IgD-negative memory B cell (primary cell): ENCODE measurements at regions not wholly inside any gene's neighbourhood (a gene's known extent, or its start where the extent isn't known, plus 50 kb on each side); places are given as distances from the start of the nearest gene placed in this dataset.

Experiments used
- H3K27ac Mint-ChIP-seq, 3 donors: one replicate each; pipeline ENCODE4 v1.8.0; 2020 to 2022; ENCODE audit warnings: mild to moderate bottlenecking in 3 of 3, mixed read lengths in 3 of 3, moderate library complexity in 1 of 3
- H3K27me3 Mint-ChIP-seq: one replicate; pipeline ENCODE4 v1.8.0; 2021; ENCODE audit warnings: mixed read lengths
- H3K36me3 Mint-ChIP-seq: one replicate; pipeline ENCODE4 v1.8.0; 2020; ENCODE audit warnings: mild to moderate bottlenecking, mixed read lengths
- H3K4me1 Mint-ChIP-seq, 3 donors: one replicate each; pipeline ENCODE4 v1.8.0; 2020 to 2022; ENCODE audit warnings: mixed read lengths in 3 of 3, mild to moderate bottlenecking in 1 of 3
- H3K4me3 Mint-ChIP-seq, 4 donors: one replicate each; pipeline ENCODE4 v1.8.0; 2020 to 2022; ENCODE audit warnings: mild to moderate bottlenecking in 4 of 4, mixed read lengths in 4 of 4, moderate library complexity in 3 of 4
- H3K9me3 Mint-ChIP-seq, 3 donors: one replicate each; pipeline ENCODE4 v1.8.0; 2020 to 2021; ENCODE audit warnings: mixed read lengths in 3 of 3, mild to moderate bottlenecking in 1 of 3

GRCh38 chr13:22028831-22029230 lies 358.0 kb downstream of the FGF9 start:
- peaks cover 6% of the 10 kb centered on the region for H3K27me3 Mint-ChIP-seq
- peaks cover 2% of the 10 kb centered on the region for H3K36me3 Mint-ChIP-seq
- H3K4me3 Mint-ChIP-seq, result no peak overlapping the region
- no peaks in the 10 kb centered on the region for H3K4me1 Mint-ChIP-seq
- no peak overlapping the region for H3K27ac Mint-ChIP-seq
- no peaks in the 10 kb centered on the region for H3K9me3 Mint-ChIP-seq

- Mint-ChIP-seq H3K9me3 (no peaks in the 10 kb centered on the region), H3K27ac (no peak overlapping the region), H3K4me1 (no peaks in the 10 kb centered on the region), H3K4me3 (no peak overlapping the region), H3K36me3 (peaks cover 2% of the 10 kb centered on the region), H3K27me3 (peaks cover 6% of the 10 kb centered on the region)
Observed at GRCh38 chr13:22030321-22030720, 359.4 kb downstream of the FGF9 start.

GRCh38 chr13:22031702-22032286 lies 360.9 kb downstream of the FGF9 start:
- H3K36me3 Mint-ChIP-seq, result peaks cover 2% of the 10 kb centered on the region
- no peaks in the 10 kb centered on the region for H3K9me3 Mint-ChIP-seq
- no peak overlapping the region for H3K27ac Mint-ChIP-seq
- H3K4me1 Mint-ChIP-seq, result no peaks in the 10 kb centered on the region
- peaks cover 5% of the 10 kb centered on the region for H3K27me3 Mint-ChIP-seq
- no peak overlapping the region for H3K4me3 Mint-ChIP-seq

- Mint-ChIP-seq H3K36me3 (peaks cover 2% of the 10 kb centered on the region), H3K27ac (no peak overlapping the region), H3K27me3 (peaks cover 5% of the 10 kb centered on the region), H3K9me3 (no peaks in the 10 kb centered on the region), H3K4me3 (no peak overlapping the region), H3K4me1 (no peaks in the 10 kb centered on the region)
Observed at GRCh38 chr13:22032905-22033304, 362.0 kb downstream of the FGF9 start.

GRCh38 chr13:22039961-22040360 lies 369.1 kb downstream of the FGF9 start:
- Mint-ChIP-seq H3K27ac (no peak overlapping the region), H3K27me3 (no peaks in the 10 kb centered on the region), H3K4me3 (peak overlapping the region in 1 of 4 donors; percentile 36), H3K36me3 (no peaks in the 10 kb centered on the region), H3K9me3 (peaks cover 0 to 6% (median 3%) of the 10 kb centered on the region in 3 donors), H3K4me1 (peaks cover 0 to 1% (median 0%) of the 10 kb centered on the region in 3 donors)

- Mint-ChIP-seq H3K27ac (no peak overlapping the region), H3K9me3 (peaks cover 0 to 6% (median 3%) of the 10 kb centered on the region in 3 donors), H3K4me1 (peaks cover 0 to 1% (median 0%) of the 10 kb centered on the region in 3 donors), H3K4me3 (peak overlapping the region; percentile 4 to 93 (median 55)), H3K27me3 (peaks cover 2% of the 10 kb centered on the region), H3K36me3 (no peaks in the 10 kb centered on the region)
Observed at GRCh38 chr13:22040810-22041364, 370.0 kb downstream of the FGF9 start.

GRCh38 chr13:22041741-22042140 lies 370.9 kb downstream of the FGF9 start:
- Mint-ChIP-seq H3K4me1 (peaks cover 0 to 1% (median 0%) of the 10 kb centered on the region in 3 donors), H3K27ac (no peak overlapping the region), H3K4me3 (peak overlapping the region in 3 of 4 donors; percentile 3 to 93 (median 61)), H3K36me3 (no peaks in the 10 kb centered on the region), H3K27me3 (peaks cover 2% of the 10 kb centered on the region), H3K9me3 (peaks cover 0 to 6% (median 3%) of the 10 kb centered on the region in 3 donors)

GRCh38 chr13:22047082-22047784 lies 376.4 kb downstream of the FGF9 start:
- Mint-ChIP-seq H3K27me3 (peaks cover 2% of the 10 kb centered on the region), H3K27ac (no peak overlapping the region), H3K4me3 (no peak overlapping the region), H3K36me3 (no peaks in the 10 kb centered on the region), H3K4me1 (no peaks in the 10 kb centered on the region), H3K9me3 (peaks cover 0 to 6% (median 0%) of the 10 kb centered on the region in 3 donors)

- H3K4me1 Mint-ChIP-seq, result no peaks in the 10 kb centered on the region
- H3K4me3 Mint-ChIP-seq, result no peak overlapping the region
- H3K27ac Mint-ChIP-seq, result no peak overlapping the region
- H3K36me3 Mint-ChIP-seq, result no peaks in the 10 kb centered on the region
- H3K27me3 Mint-ChIP-seq, result peaks cover 2% of the 10 kb centered on the region
- H3K9me3 Mint-ChIP-seq, result peaks cover 0 to 2% (median 0%) of the 10 kb centered on the region in 3 donors
Observed at GRCh38 chr13:22047785-22048104, 376.9 kb downstream of the FGF9 start.

- Mint-ChIP-seq H3K36me3 (no peaks in the 10 kb centered on the region), H3K9me3 (no peaks in the 10 kb centered on the region), H3K27me3 (peaks cover 2% of the 10 kb centered on the region), H3K4me3 (no peak overlapping the region), H3K4me1 (no peaks in the 10 kb centered on the region), H3K27ac (no peak overlapping the region)
Observed at GRCh38 chr13:22049384-22049783, 378.5 kb downstream of the FGF9 start.

- Mint-ChIP-seq H3K27me3 (no peaks in the 10 kb centered on the region), H3K4me1 (no peaks in the 10 kb centered on the region), H3K27ac (no peak overlapping the region), H3K4me3 (no peak overlapping the region), H3K36me3 (peaks cover 2% of the 10 kb centered on the region), H3K9me3 (no peaks in the 10 kb centered on the region)
Observed at GRCh38 chr13:22050951-22051563, 380.2 kb downstream of the FGF9 start.

- no peaks in the 10 kb centered on the region for H3K9me3 Mint-ChIP-seq
- peaks cover 2% of the 10 kb centered on the region for H3K36me3 Mint-ChIP-seq
- no peaks in the 10 kb centered on the region for H3K4me1 Mint-ChIP-seq
- no peaks in the 10 kb centered on the region for H3K27me3 Mint-ChIP-seq
- no peak overlapping the region for H3K4me3 Mint-ChIP-seq
- no peak overlapping the region for H3K27ac Mint-ChIP-seq
Observed at GRCh38 chr13:22053053-22053452, 382.2 kb downstream of the FGF9 start.

- Mint-ChIP-seq H3K27me3 (no peaks in the 10 kb centered on the region), H3K4me3 (no peak overlapping the region), H3K9me3 (no peaks in the 10 kb centered on the region), H3K4me1 (peaks cover under 1 to 12% (median 8%) of the 10 kb centered on the region in 3 donors), H3K27ac (no peak overlapping the region), H3K36me3 (peaks cover 2% of the 10 kb centered on the region)
Observed at GRCh38 chr13:22055259-22055658, 384.4 kb downstream of the FGF9 start.

- Mint-ChIP-seq H3K9me3 (no peaks in the 10 kb centered on the region), H3K27ac (peak overlapping the region; percentile 11 to 56 (median 17)), H3K4me3 (peak overlapping the region in 2 of 4 donors; percentile 39 to 67), H3K27me3 (no peaks in the 10 kb centered on the region), H3K36me3 (peaks cover under 1% of the 10 kb centered on the region), H3K4me1 (peaks cover 24 to 54% (median 28%) of the 10 kb centered on the region in 3 donors)
Observed at GRCh38 chr13:22060187-22060586, 389.3 kb downstream of the FGF9 start.

- Mint-ChIP-seq H3K4me3 (peak overlapping the region in 2 of 4 donors; percentile 19 to 53), H3K36me3 (peaks cover 2% of the 10 kb centered on the region), H3K4me1 (peaks cover 24 to 58% (median 32%) of the 10 kb centered on the region in 3 donors), H3K27me3 (no peaks in the 10 kb centered on the region), H3K27ac (peak overlapping the region; percentile 66 to 96 (median 78)), H3K9me3 (no peaks in the 10 kb centered on the region)
Observed at GRCh38 chr13:22061371-22061805, 390.5 kb downstream of the FGF9 start.
